ENCODE measurements at regions not wholly inside any gene's neighbourhood (a gene's known extent, or its start where the extent isn't known, plus 50 kb on each side); places are given as distances from the start of the nearest gene placed in this dataset.

DNA sequence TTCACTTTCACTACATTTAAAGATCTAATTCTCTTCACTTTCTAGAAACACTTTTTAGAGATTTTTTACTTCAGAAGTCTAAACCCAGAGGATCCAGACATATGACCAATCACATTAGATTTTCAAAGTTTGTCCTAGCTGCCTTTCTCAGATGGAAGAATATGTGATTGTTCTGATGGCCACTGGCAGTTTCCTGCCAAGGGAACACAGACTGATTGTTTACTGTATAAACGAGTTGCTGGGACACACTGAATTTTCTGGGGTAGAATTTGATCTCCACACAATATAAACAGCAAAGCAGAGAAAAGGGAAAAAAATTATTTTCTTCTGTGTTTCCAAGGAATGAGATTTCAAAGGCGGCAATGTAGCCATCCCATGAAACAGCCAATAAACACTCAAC lies 480.0 kb downstream of the TOX3 start:
- RAD21 ChIA-PET (ENCODE audit: low non-redundant PET in 1 of 2, low total read pairs in 2 of 2, uncharacterized antibody in 2 of 2, unreplicated experiment in 2 of 2): no interaction called here
- Histone ChIP-seq H3K9ac (ENCODE audit: low read length) (no peak overlapping the region), H3K4me2 (ENCODE audit: low read length) (no peak overlapping the region), H2AFZ (ENCODE audit: low read depth, low read length, poor library complexity, severe bottlenecking) (no peak overlapping the region), H3K9me2 (ENCODE audit: insufficient read depth) (no peaks in the 10 kb centered on the region), H3K79me2 (ENCODE audit: insufficient read depth, low read length) (no peaks in the 10 kb centered on the region), H3K9me3 (ENCODE audit: control insufficient read depth in 1 of 2, insufficient read depth in 1 of 2, low read depth in 1 of 2, low read length in 2 of 2) (peaks cover 0 to 19% of the 10 kb centered on the region in 2 experiments; a peak in 2 of 4 replicates), H3K27ac (ENCODE audit: low read depth, low read length) (no peak overlapping the region), H3K4me3 (replicated peaks in 1 of 2; ENCODE audit: low read depth in 1 of 2, low read length in 2 of 2) (no peak overlapping the region), H3K36me3 (ENCODE audit: control insufficient read depth in 1 of 2, insufficient read depth in 2 of 2, low read length in 2 of 2) (no peaks in the 10 kb centered on the region), H3K27me3 (ENCODE audit: insufficient read depth, low read length) (no peaks in the 10 kb centered on the region), H4K20me1 (ENCODE audit: insufficient read depth) (no peaks in the 10 kb centered on the region), H3K4me1 (ENCODE audit: control insufficient read depth in 1 of 2, insufficient read depth in 2 of 2, low read length in 2 of 2) (no peaks in the 10 kb centered on the region)
- ATAC-seq: no peak
- no peak for DNase-seq (ENCODE audit: low read depth, low spot score)
- intact Hi-C loops (cut with micrococcal nuclease): no loop called here
- BruUV-seq (replicated peaks): no TSS peak
- CTCF ChIA-PET: no interaction called here
- TF ChIP-seq, protein P1, sequence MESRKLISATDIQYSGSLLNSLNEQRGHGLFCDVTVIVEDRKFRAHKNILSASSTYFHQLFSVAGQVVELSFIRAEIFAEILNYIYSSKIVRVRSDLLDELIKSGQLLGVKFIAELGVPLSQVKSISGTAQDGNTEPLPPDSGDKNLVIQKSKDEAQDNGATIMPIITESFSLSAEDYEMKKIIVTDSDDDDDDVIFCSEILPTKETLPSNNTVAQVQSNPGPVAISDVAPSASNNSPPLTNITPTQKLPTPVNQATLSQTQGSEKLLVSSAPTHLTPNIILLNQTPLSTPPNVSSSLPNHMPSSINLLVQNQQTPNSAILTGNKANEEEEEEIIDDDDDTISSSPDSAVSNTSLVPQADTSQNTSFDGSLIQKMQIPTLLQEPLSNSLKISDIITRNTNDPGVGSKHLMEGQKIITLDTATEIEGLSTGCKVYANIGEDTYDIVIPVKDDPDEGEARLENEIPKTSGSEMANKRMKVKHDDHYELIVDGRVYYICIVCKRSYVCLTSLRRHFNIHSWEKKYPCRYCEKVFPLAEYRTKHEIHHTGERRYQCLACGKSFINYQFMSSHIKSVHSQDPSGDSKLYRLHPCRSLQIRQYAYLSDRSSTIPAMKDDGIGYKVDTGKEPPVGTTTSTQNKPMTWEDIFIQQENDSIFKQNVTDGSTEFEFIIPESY (IDR thresholded peaks at IDR 0.05; ENCODE audit: extremely low read depth, insufficient replicate concordance, low read length): no peak
- TF ChIP-seq ELF1 (IDR thresholded peaks at IDR 0.05; ENCODE audit: borderline replicate concordance, low read depth) (no peak), EZH2phosphoT487 (IDR thresholded peaks at IDR 0.05; ENCODE audit: borderline replicate concordance) (no peak), CEBPB (IDR thresholded peaks at IDR 0.05; ENCODE audit: low read depth) (no peak), YY1 (IDR thresholded peaks at IDR 0.05; ENCODE audit: extremely low read depth, insufficient replicate concordance, low read depth, low read length) (no peak), TCF7L2 (IDR thresholded peaks at IDR 0.05; ENCODE audit: borderline replicate concordance, extremely low read depth, insufficient read depth, insufficient read length) (no peak), POLR2A (IDR thresholded peaks at IDR 0.05; ENCODE audit: borderline replicate concordance, extremely low read depth, insufficient read depth, insufficient read length) (no peak), SRF (IDR thresholded peaks at IDR 0.05; ENCODE audit: low read depth) (no peak), EZH2 (IDR thresholded peaks at IDR 0.05) (no peak), CBX3 (IDR thresholded peaks at IDR 0.05; ENCODE audit: low read depth) (no peak), ZFX (IDR thresholded peaks at IDR 0.05) (no peak), RAD21 (IDR thresholded peaks at IDR 0.05; ENCODE audit: low read depth) (no peak), EGR1 (IDR thresholded peaks at IDR 0.05; ENCODE audit: low read depth) (no peak), SP1 (IDR thresholded peaks at IDR 0.05; ENCODE audit: low read depth) (no peak), JUND (IDR thresholded peaks at IDR 0.05) (no peak), POLR2AphosphoS5 (IDR thresholded peaks at IDR 0.05; ENCODE audit: low read depth, low read length) (no peak)
- TF ChIP-seq, protein P2, sequence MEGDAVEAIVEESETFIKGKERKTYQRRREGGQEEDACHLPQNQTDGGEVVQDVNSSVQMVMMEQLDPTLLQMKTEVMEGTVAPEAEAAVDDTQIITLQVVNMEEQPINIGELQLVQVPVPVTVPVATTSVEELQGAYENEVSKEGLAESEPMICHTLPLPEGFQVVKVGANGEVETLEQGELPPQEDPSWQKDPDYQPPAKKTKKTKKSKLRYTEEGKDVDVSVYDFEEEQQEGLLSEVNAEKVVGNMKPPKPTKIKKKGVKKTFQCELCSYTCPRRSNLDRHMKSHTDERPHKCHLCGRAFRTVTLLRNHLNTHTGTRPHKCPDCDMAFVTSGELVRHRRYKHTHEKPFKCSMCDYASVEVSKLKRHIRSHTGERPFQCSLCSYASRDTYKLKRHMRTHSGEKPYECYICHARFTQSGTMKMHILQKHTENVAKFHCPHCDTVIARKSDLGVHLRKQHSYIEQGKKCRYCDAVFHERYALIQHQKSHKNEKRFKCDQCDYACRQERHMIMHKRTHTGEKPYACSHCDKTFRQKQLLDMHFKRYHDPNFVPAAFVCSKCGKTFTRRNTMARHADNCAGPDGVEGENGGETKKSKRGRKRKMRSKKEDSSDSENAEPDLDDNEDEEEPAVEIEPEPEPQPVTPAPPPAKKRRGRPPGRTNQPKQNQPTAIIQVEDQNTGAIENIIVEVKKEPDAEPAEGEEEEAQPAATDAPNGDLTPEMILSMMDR (IDR thresholded peaks at IDR 0.05 in 2 of 3, conservative IDR thresholded peaks at IDR 0.05 in 1 of 3; ENCODE audit: borderline replicate concordance in 1 of 3, insufficient read depth in 1 of 3, low read depth in 2 of 3, low read length in 2 of 3): no peak
- TF ChIP-seq, protein P3, sequence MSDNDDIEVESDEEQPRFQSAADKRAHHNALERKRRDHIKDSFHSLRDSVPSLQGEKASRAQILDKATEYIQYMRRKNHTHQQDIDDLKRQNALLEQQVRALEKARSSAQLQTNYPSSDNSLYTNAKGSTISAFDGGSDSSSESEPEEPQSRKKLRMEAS (IDR thresholded peaks at IDR 0.05): no peak
- TF ChIP-seq, protein P4, sequence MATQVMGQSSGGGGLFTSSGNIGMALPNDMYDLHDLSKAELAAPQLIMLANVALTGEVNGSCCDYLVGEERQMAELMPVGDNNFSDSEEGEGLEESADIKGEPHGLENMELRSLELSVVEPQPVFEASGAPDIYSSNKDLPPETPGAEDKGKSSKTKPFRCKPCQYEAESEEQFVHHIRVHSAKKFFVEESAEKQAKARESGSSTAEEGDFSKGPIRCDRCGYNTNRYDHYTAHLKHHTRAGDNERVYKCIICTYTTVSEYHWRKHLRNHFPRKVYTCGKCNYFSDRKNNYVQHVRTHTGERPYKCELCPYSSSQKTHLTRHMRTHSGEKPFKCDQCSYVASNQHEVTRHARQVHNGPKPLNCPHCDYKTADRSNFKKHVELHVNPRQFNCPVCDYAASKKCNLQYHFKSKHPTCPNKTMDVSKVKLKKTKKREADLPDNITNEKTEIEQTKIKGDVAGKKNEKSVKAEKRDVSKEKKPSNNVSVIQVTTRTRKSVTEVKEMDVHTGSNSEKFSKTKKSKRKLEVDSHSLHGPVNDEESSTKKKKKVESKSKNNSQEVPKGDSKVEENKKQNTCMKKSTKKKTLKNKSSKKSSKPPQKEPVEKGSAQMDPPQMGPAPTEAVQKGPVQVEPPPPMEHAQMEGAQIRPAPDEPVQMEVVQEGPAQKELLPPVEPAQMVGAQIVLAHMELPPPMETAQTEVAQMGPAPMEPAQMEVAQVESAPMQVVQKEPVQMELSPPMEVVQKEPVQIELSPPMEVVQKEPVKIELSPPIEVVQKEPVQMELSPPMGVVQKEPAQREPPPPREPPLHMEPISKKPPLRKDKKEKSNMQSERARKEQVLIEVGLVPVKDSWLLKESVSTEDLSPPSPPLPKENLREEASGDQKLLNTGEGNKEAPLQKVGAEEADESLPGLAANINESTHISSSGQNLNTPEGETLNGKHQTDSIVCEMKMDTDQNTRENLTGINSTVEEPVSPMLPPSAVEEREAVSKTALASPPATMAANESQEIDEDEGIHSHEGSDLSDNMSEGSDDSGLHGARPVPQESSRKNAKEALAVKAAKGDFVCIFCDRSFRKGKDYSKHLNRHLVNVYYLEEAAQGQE (IDR thresholded peaks at IDR 0.05; ENCODE audit: low read depth): no peak
- POLR2A ChIA-PET: no interaction called here
